ENCODE measurements at regions not wholly inside any gene's neighbourhood (a gene's known extent, or its start where the extent isn't known, plus 50 kb on each side); places are given as distances from the start of the nearest gene placed in this dataset.

- WGBS, 2 donors, result 62 to 64% methylated on average over 10 of the region's 10 CpGs
- intact Hi-C loops (cut with DNase I), result no loop called here
- TF ChIP-seq CTCF (IDR thresholded peaks at IDR 0.05), result no peak
- ATAC-seq (no peak), DNase-seq (no peak), FAIRE-seq (no peak)
- H3K4me1 ChIP-seq, result no peaks in the 10 kb centered on the region
- H3K9me3 ChIP-seq, result no peaks in the 10 kb centered on the region
- H3K4me3 ChIP-seq, result no peak overlapping the region
- H3K27ac ChIP-seq, result no peak overlapping the region
- H3K27me3 ChIP-seq, result no peaks in the 10 kb centered on the region
- no peaks in the 10 kb centered on the region for H3K36me3 ChIP-seq
These were observed 381.0 kb upstream of the SULF2 start for GRCh38 chr20:48166082-48166835.

DNA sequence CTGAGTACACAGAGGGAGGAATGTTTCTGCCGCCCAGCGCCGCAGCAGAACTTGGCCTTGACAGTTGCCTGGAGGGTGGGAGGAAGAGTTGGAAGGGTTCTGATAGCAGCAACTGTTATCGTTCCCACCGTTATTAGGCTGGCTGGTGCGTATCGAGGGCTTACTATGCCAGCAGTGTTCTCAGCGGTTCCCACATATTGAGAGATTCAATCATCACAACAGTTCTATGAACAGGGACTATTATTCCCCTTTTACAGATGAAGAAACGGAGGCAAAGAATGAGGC, 380.1 kb upstream of the SULF2 start:
- no peak overlapping the region for H3K27ac ChIP-seq
- DNase-seq, result peak in 5 of 6 donors; percentile 34 to 69 (median 59)
- no peak overlapping the region for H3K4me3 ChIP-seq
- H3K4me1 ChIP-seq, result no peaks in the 10 kb centered on the region
- no peak for FAIRE-seq
- no peak for TF ChIP-seq CTCF (IDR thresholded peaks at IDR 0.05)
- WGBS, 2 donors, result 13 to 15% methylated on average over 9 of the region's 9 CpGs
- ATAC-seq, result peak; percentile 88 to 97 (median 94)
- H3K9me3 ChIP-seq, result no peaks in the 10 kb centered on the region
- H3K36me3 ChIP-seq, result no peaks in the 10 kb centered on the region
- intact Hi-C loops (cut with DNase I), result no loop called here
- H3K27me3 ChIP-seq, result no peaks in the 10 kb centered on the region

- DNase-seq (no peak), ATAC-seq (peak in 3 of 4 donors; percentile 9 to 38 (median 15)), FAIRE-seq (no peak)
- 51 to 62% methylated on average over 16 to 17 of the region's 17 CpGs for WGBS, 2 donors
- TF ChIP-seq CTCF (IDR thresholded peaks at IDR 0.05), result no peak
- H3K4me1 ChIP-seq, result no peaks in the 10 kb centered on the region
- intact Hi-C loops (cut with DNase I), result no loop called here
- no peaks in the 10 kb centered on the region for H3K27me3 ChIP-seq
- no peaks in the 10 kb centered on the region for H3K36me3 ChIP-seq
- H3K9me3 ChIP-seq, result no peaks in the 10 kb centered on the region
- H3K27ac ChIP-seq, result no peak overlapping the region
- no peak overlapping the region for H3K4me3 ChIP-seq
These were observed 379.5 kb upstream of the SULF2 start for GRCh38 chr20:48164566-48165400.

- Histone ChIP-seq H3K36me3 (no peaks in the 10 kb centered on the region), H3K27me3 (no peaks in the 10 kb centered on the region), H3K4me1 (no peaks in the 10 kb centered on the region), H3K9me3 (no peaks in the 10 kb centered on the region), H3K4me3 (no peak overlapping the region), H3K27ac (no peak overlapping the region)
- ATAC-seq (no peak), DNase-seq (no peak), FAIRE-seq (no peak)
- 66 to 81% methylated on average over 7 of the region's 7 CpGs for WGBS, 2 donors
- TF ChIP-seq CTCF (IDR thresholded peaks at IDR 0.05), result no peak
- intact Hi-C loops (cut with DNase I), result no loop called here
These were observed 378.8 kb upstream of the SULF2 start for GRCh38 chr20:48164034-48164433.

DNA sequence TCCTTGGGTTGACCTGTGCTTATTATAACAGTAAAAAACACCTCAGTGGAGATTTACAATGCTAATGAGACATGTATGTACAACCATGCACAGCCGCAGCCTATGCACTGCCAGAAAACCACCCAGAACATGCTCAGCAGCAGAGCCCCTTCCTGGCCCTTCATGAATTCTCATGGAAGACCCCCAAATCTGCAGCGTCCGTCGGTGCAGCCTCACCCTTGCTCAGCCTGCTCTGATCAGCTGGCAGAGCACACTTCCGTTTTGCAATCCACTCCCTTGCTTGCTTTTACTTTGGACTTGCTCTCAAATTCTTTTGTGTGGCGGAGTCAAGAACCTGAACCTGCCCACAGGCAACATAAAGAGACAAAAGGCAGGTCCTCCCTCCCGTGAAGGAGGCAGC, 378.2 kb upstream of the SULF2 start:
- H3K36me3 ChIP-seq, result no peaks in the 10 kb centered on the region
- no peaks in the 10 kb centered on the region for H3K27me3 ChIP-seq
- DNase-seq (no peak), ATAC-seq (no peak), FAIRE-seq (no peak)
- no peak overlapping the region for H3K4me3 ChIP-seq
- H3K9me3 ChIP-seq, result no peaks in the 10 kb centered on the region
- no peaks in the 10 kb centered on the region for H3K4me1 ChIP-seq
- TF ChIP-seq CTCF (IDR thresholded peaks at IDR 0.05), result no peak
- intact Hi-C loops (cut with DNase I), result no loop called here
- no peak overlapping the region for H3K27ac ChIP-seq
- WGBS, 2 donors, result 56 to 69% methylated on average over 7 of the region's 7 CpGs
